Parathyroid adenoma (tissue), 2 donors: ENCODE measurements at regions not wholly inside any gene's neighbourhood (a gene's known extent, or its start where the extent isn't known, plus 50 kb on each side); places are given as distances from the start of the nearest gene placed in this dataset.

Experiments used
- H2AFZ ChIP-seq: fragments of 300-600 bp; sonication (generic); one replicate; pipeline ENCODE4 v1.7.0; 2017; ENCODE audit warnings: antibody characterized with exemption, mild to moderate bottlenecking
- H3K27ac ChIP-seq: fragments of 300-600 bp; sonication (generic); one replicate; pipeline ENCODE4 v1.7.0; 2017
- H3K27me3 ChIP-seq: fragments of 300-600 bp; sonication (generic); one replicate; pipeline ENCODE4 v1.7.0; 2017; ENCODE audit warnings: low read length; ENCODE audit not compliant: control insufficient read depth, insufficient read depth
- H3K36me3 ChIP-seq: fragments of 300-600 bp; sonication (generic); one replicate; pipeline ENCODE4 v1.7.0; 2017; ENCODE audit warnings: low read length; ENCODE audit not compliant: control insufficient read depth, insufficient read depth
- H3K4me1 ChIP-seq: fragments of 300-600 bp; sonication (generic); one replicate; pipeline ENCODE4 v1.7.0; 2017; ENCODE audit warnings: control low read depth
- H3K4me2 ChIP-seq: fragments of 300-600 bp; sonication (generic); one replicate; pipeline ENCODE4 v1.7.0; 2017; ENCODE audit warnings: low read length
- H3K4me3 ChIP-seq: fragments of 300-600 bp; sonication (generic); one replicate; pipeline ENCODE4 v1.7.0; 2017; ENCODE audit warnings: low read depth, low read length
- H3K79me2 ChIP-seq: fragments of 300-600 bp; sonication (generic); one replicate; pipeline ENCODE4 v1.7.0; 2017; ENCODE audit warnings: control low read depth
- H3K9ac ChIP-seq: fragments of 300-600 bp; sonication (generic); one replicate; pipeline ENCODE4 v1.7.0; 2017; ENCODE audit warnings: mild to moderate bottlenecking
- H3K9me3 ChIP-seq: fragments of 300-600 bp; sonication (generic); one replicate; pipeline ENCODE4 v1.7.0; 2017; ENCODE audit warnings: low read length; ENCODE audit not compliant: control insufficient read depth
- CTCF ChIP-seq: fragments of 300-600 bp; sonication (generic); IDR thresholded peaks from one replicate; pipeline ENCODE4 v1.7.0; 2017; ENCODE audit warnings: antibody characterized with exemption, mild to moderate bottlenecking
- donor health status: primary hyperparathyroidism.

GRCh38 chr5:53424686-53425615, 55.5 kb upstream of the FST start:
- H3K9me3 ChIP-seq = no peaks in the 10 kb centered on the region

GRCh38 chr5:53425687-53426511, 54.5 kb upstream of the FST start:
- Histone ChIP-seq H3K4me1 (peaks cover 2% of the 10 kb centered on the region), H3K9ac (no peak overlapping the region), H3K36me3 (no peaks in the 10 kb centered on the region), H3K27ac (no peak overlapping the region), H3K9me3 (no peaks in the 10 kb centered on the region), H3K27me3 (no peaks in the 10 kb centered on the region), H3K4me2 (no peak overlapping the region), H3K79me2 (no peaks in the 10 kb centered on the region), H3K4me3 (no peak overlapping the region), H2AFZ (no peak overlapping the region)
- TF ChIP-seq CTCF = no peak

More at GRCh38 chr5:53424686-53425615, 55.5 kb upstream of the FST start:
- Histone ChIP-seq H3K4me3 (no peak overlapping the region), H3K4me2 (no peak overlapping the region), H3K79me2 (no peaks in the 10 kb centered on the region), H3K27ac (no peak overlapping the region), H2AFZ (no peak overlapping the region), H3K4me1 (peaks cover 2% of the 10 kb centered on the region), H3K27me3 (no peaks in the 10 kb centered on the region), H3K9ac (no peak overlapping the region), H3K36me3 (no peaks in the 10 kb centered on the region)
- no peak for TF ChIP-seq CTCF

GRCh38 chr5:53426512-53426830, 54.0 kb upstream of the FST start:
- no peak for TF ChIP-seq CTCF
- Histone ChIP-seq H3K4me1 (peaks cover 2% of the 10 kb centered on the region), H3K4me3 (no peak overlapping the region), H3K9ac (no peak overlapping the region), H2AFZ (no peak overlapping the region), H3K4me2 (no peak overlapping the region), H3K27me3 (no peaks in the 10 kb centered on the region), H3K9me3 (no peaks in the 10 kb centered on the region), H3K79me2 (no peaks in the 10 kb centered on the region), H3K27ac (no peak overlapping the region), H3K36me3 (no peaks in the 10 kb centered on the region)

- Histone ChIP-seq H2AFZ (no peak overlapping the region), H3K27ac (no peak overlapping the region), H3K4me2 (no peak overlapping the region), H3K9ac (no peak overlapping the region), H3K4me1 (peaks cover 2% of the 10 kb centered on the region), H3K36me3 (no peaks in the 10 kb centered on the region), H3K79me2 (no peaks in the 10 kb centered on the region), H3K4me3 (no peak overlapping the region), H3K27me3 (no peaks in the 10 kb centered on the region), H3K9me3 (no peaks in the 10 kb centered on the region)
- TF ChIP-seq CTCF = no peak
These were observed 53.6 kb upstream of the FST start for GRCh38 chr5:53426878-53427277.
